ENCODE measurements at regions not wholly inside any gene's neighbourhood (a gene's known extent, or its start where the extent isn't known, plus 50 kb on each side); places are given as distances from the start of the nearest gene placed in this dataset.

- no peaks in the 10 kb centered on the region for H3K27me3 ChIP-seq
- no peak for DNase-seq
- ATAC-seq (ENCODE audit: low FRiP score in 2 of 2): no peak
- no peak overlapping the region for H3K4me3 ChIP-seq
- H3K4me1 ChIP-seq: no peaks in the 10 kb centered on the region
- WGBS, 2 donors: 56 to 93% methylated on average over 3 of the region's 3 CpGs
- TF ChIP-seq POLR2AphosphoS5 (IDR thresholded peaks at IDR 0.05): no peak
- TF ChIP-seq POLR2A (IDR thresholded peaks at IDR 0.05): no peak
- no peaks in the 10 kb centered on the region for H3K9me3 ChIP-seq
- no peaks in the 10 kb centered on the region for H3K36me3 ChIP-seq
- H3K27ac ChIP-seq: no peak overlapping the region
These were observed 303.5 kb upstream of the CHAC2 start for GRCh38 chr2:53463806-53464726.

- Histone ChIP-seq H3K36me3 (no peaks in the 10 kb centered on the region), H3K27ac (no peak overlapping the region), H3K4me3 (no peak overlapping the region), H3K27me3 (no peaks in the 10 kb centered on the region), H3K9me3 (no peaks in the 10 kb centered on the region), H3K4me1 (no peaks in the 10 kb centered on the region)
- TF ChIP-seq POLR2AphosphoS5 (IDR thresholded peaks at IDR 0.05): no peak
- TF ChIP-seq POLR2A (IDR thresholded peaks at IDR 0.05): no peak
- no peak for TF ChIP-seq EP300 (IDR thresholded peaks at IDR 0.05)
- no peak for TF ChIP-seq CTCF (IDR thresholded peaks at IDR 0.05)
- WGBS, 2 donors: 90% methylated on average over 6 of the region's 6 CpGs
- no peak for DNase-seq
- no peak for ATAC-seq (ENCODE audit: low FRiP score in 2 of 2)
These were observed 306.7 kb upstream of the CHAC2 start for GRCh38 chr2:53460937-53461336.

GRCh38 chr2:53460347-53460746 lies 307.3 kb upstream of the CHAC2 start:
- TF ChIP-seq CTCF (IDR thresholded peaks at IDR 0.05) (no peak), POLR2A (IDR thresholded peaks at IDR 0.05) (no peak), POLR2AphosphoS5 (IDR thresholded peaks at IDR 0.05) (no peak), EP300 (IDR thresholded peaks at IDR 0.05) (no peak)
- Histone ChIP-seq H3K36me3 (no peaks in the 10 kb centered on the region), H3K9me3 (no peaks in the 10 kb centered on the region), H3K27me3 (no peaks in the 10 kb centered on the region), H3K4me1 (no peaks in the 10 kb centered on the region), H3K4me3 (no peak overlapping the region), H3K27ac (no peak overlapping the region)
- ATAC-seq (ENCODE audit: low FRiP score in 2 of 2) (no peak), DNase-seq (no peak)
- 38 to 94% methylated on average over 1 of the region's 1 CpG for WGBS, 2 donors

- WGBS, 2 donors: 79 to 96% methylated on average over 4 to 6 of the region's 6 CpGs
- Histone ChIP-seq H3K27me3 (no peaks in the 10 kb centered on the region), H3K27ac (no peak overlapping the region), H3K36me3 (no peaks in the 10 kb centered on the region), H3K9me3 (no peaks in the 10 kb centered on the region), H3K4me1 (no peaks in the 10 kb centered on the region), H3K4me3 (no peak overlapping the region)
- ATAC-seq (ENCODE audit: low FRiP score in 2 of 2) (peak in 1 of 2 donors; percentile 17), DNase-seq (no peak)
- no peak for TF ChIP-seq CTCF (IDR thresholded peaks at IDR 0.05)
- TF ChIP-seq EP300 (IDR thresholded peaks at IDR 0.05): no peak
- no peak for TF ChIP-seq POLR2A (IDR thresholded peaks at IDR 0.05)
- TF ChIP-seq POLR2AphosphoS5 (IDR thresholded peaks at IDR 0.05): no peak
These were observed 312.5 kb upstream of the CHAC2 start for GRCh38 chr2:53455094-53455493.

GRCh38 chr2:53452957-53453748 lies 314.5 kb upstream of the CHAC2 start:
- Histone ChIP-seq H3K36me3 (no peaks in the 10 kb centered on the region), H3K4me3 (no peak overlapping the region), H3K9me3 (no peaks in the 10 kb centered on the region), H3K27me3 (no peaks in the 10 kb centered on the region), H3K27ac (no peak overlapping the region), H3K4me1 (no peaks in the 10 kb centered on the region)
- 33 to 45% methylated on average over 7 to 8 of the region's 8 CpGs for WGBS, 2 donors
- ATAC-seq (ENCODE audit: low FRiP score in 2 of 2) (no peak), DNase-seq (no peak)
- no peak for TF ChIP-seq EP300 (IDR thresholded peaks at IDR 0.05)
- no peak for TF ChIP-seq POLR2A (IDR thresholded peaks at IDR 0.05)
- TF ChIP-seq CTCF (IDR thresholded peaks at IDR 0.05): no peak
- TF ChIP-seq POLR2AphosphoS5 (IDR thresholded peaks at IDR 0.05): no peak
